WTC11 (cell line): ENCODE measurements at regions not wholly inside any gene's neighbourhood (a gene's known extent, or its start where the extent isn't known, plus 50 kb on each side); places are given as distances from the start of the nearest gene placed in this dataset.

Experiments
- ATAC-seq: fragments of 200-7000 bp; cut with Tn5 transposase; 2 replicates; pipeline ENCODE4 v1.10.0; 2021; ENCODE audit warnings: mild to moderate bottlenecking, moderate library complexity
- CTCF ChIA-PET: fragments of 300-600 bp; sonication (Branson Sonifier 250); formaldehyde crosslinking; loops from one replicate; lab custom pipeline; 2021; ENCODE audit warnings: antibody characterized with exemption; lab: Charles Lee
- POLR2A ChIA-PET: fragments of 350-600 bp; sonication (Branson Sonifier 250); formaldehyde crosslinking; loops from one replicate; lab custom pipeline; 2021; ENCODE audit warnings: antibody characterized with exemption; lab: Charles Lee
- DNase-seq: peaks from one replicate; pipeline ENCODE4 v3.0.0; 2021; ENCODE audit warnings: low spot score
- H3K27ac Mint-ChIP-seq: 2 replicates; pipeline ENCODE4 v1.8.0; 2021; ENCODE audit warnings: mixed read lengths
- H3K27me3 Mint-ChIP-seq: 2 replicates; pipeline ENCODE4 v1.8.0; 2021; ENCODE audit warnings: low read depth, mild to moderate bottlenecking, moderate library complexity, mixed read lengths
- H3K36me3 Mint-ChIP-seq: 2 replicates; pipeline ENCODE4 v1.8.0; 2021; ENCODE audit warnings: mixed read lengths
- H3K4me1 Mint-ChIP-seq: 2 replicates; pipeline ENCODE4 v1.8.0; 2022; ENCODE audit warnings: mixed read lengths
- H3K4me3 Mint-ChIP-seq: 2 replicates; pipeline ENCODE4 v1.8.0; 2021; ENCODE audit warnings: mild to moderate bottlenecking, moderate library complexity, mixed read lengths
- H3K9me3 Mint-ChIP-seq: 2 replicates; pipeline ENCODE4 v1.8.0; 2021; ENCODE audit warnings: mixed read lengths
- AFF4 ChIP-seq: sonication (generic); formaldehyde crosslinking; IDR thresholded peaks from 2 replicates; pipeline ENCODE4 v1.8.1; 2023; ENCODE audit warnings: mild to moderate bottlenecking, missing genetic modification reagents, borderline replicate concordance
- CDX4 ChIP-seq: fragments of 250-450 bp; sonication (Bioruptor Pico); IDR thresholded peaks from 2 replicates; pipeline ENCODE4 v1.9.0; 2021; ENCODE audit warnings: moderate library complexity, mild to moderate bottlenecking, inconsistent platforms, borderline replicate concordance
- E2F5 ChIP-seq: sonication (generic); formaldehyde crosslinking; IDR thresholded peaks from 2 replicates; pipeline ENCODE4 v1.8.1; 2022; ENCODE audit warnings: mild to moderate bottlenecking, moderate library complexity, missing genetic modification reagents
- FOXJ3 ChIP-seq: sonication (generic); formaldehyde crosslinking; IDR thresholded peaks from 2 replicates; pipeline ENCODE4 v1.9.0; 2021; ENCODE audit warnings: missing genetic modification reagents, mild to moderate bottlenecking, borderline replicate concordance
- HMGA2 ChIP-seq: fragments of 250-450 bp; sonication (Bioruptor Pico); IDR thresholded peaks from 2 replicates; pipeline ENCODE4 v1.4.0; 2021; ENCODE audit warnings: mild to moderate bottlenecking, moderate library complexity
- MXD4 ChIP-seq: fragments of 250-450 bp; sonication (Bioruptor Pico); IDR thresholded peaks from 2 replicates; pipeline ENCODE4 v1.8.0; 2021; ENCODE audit warnings: mild to moderate bottlenecking, moderate library complexity, borderline replicate concordance
- NFYB ChIP-seq: sonication (generic); formaldehyde crosslinking; conservative IDR thresholded peaks from 2 replicates; pipeline ENCODE4 v1.8.0; 2022; ENCODE audit warnings: low read depth, missing genetic modification reagents
- PREB ChIP-seq: sonication (generic); formaldehyde crosslinking; IDR thresholded peaks from 2 replicates; pipeline ENCODE4 v1.8.1; 2022; ENCODE audit warnings: mild to moderate bottlenecking, missing genetic modification reagents, moderate library complexity, borderline replicate concordance
- PRRX2 ChIP-seq: fragments of 250-450 bp; sonication (Bioruptor Pico); IDR thresholded peaks from 2 replicates; pipeline ENCODE4 v1.8.0; 2021; ENCODE audit warnings: mild to moderate bottlenecking
- SP1 ChIP-seq: sonication (generic); formaldehyde crosslinking; conservative IDR thresholded peaks from 2 replicates; pipeline ENCODE4 v1.8.1; 2022; ENCODE audit warnings: missing genetic modification reagents
- ZBTB43 ChIP-seq: sonication (generic); formaldehyde crosslinking; IDR thresholded peaks from 2 replicates; pipeline ENCODE4 v1.8.1; 2023; ENCODE audit warnings: mild to moderate bottlenecking, missing genetic modification reagents
- ZMAT4 ChIP-seq: fragments of 250-450 bp; sonication (Bioruptor Pico); IDR thresholded peaks from 2 replicates; pipeline ENCODE4 v1.9.0; 2021; ENCODE audit warnings: mild to moderate bottlenecking
- ZNF232 ChIP-seq: sonication (generic); formaldehyde crosslinking; IDR thresholded peaks from 2 replicates; pipeline ENCODE4 v1.8.0; 2022; ENCODE audit warnings: mild to moderate bottlenecking, missing genetic modification reagents
- ZNF281 ChIP-seq: sonication (generic); formaldehyde crosslinking; IDR thresholded peaks from 2 replicates; pipeline ENCODE4 v1.8.0; 2023; ENCODE audit warnings: mild to moderate bottlenecking, missing genetic modification reagents
- ZNF512 ChIP-seq: sonication (generic); formaldehyde crosslinking; IDR thresholded peaks from 2 replicates; pipeline ENCODE4 v1.8.1; 2022; ENCODE audit warnings: missing genetic modification reagents, borderline replicate concordance
- ZNF671 ChIP-seq: fragments of 250-450 bp; sonication (Bioruptor Pico); IDR thresholded peaks from 2 replicates; pipeline ENCODE4 v1.8.0; 2021; ENCODE audit warnings: mild to moderate bottlenecking

- no peaks in the 10 kb centered on the region for H3K36me3 Mint-ChIP-seq
- DNase-seq, result no peak
- ATAC-seq, result no peak
- peaks cover 1% of the 10 kb centered on the region for H3K4me1 Mint-ChIP-seq
- H3K9me3 Mint-ChIP-seq, result peaks cover 5% of the 10 kb centered on the region; the same call in 1 of the 2 replicates
- no peak for TF ChIP-seq ZNF281 (CRISPR knock-in tag)
- TF ChIP-seq ZBTB43 (CRISPR knock-in tag), result no peak
- no peak for TF ChIP-seq AFF4
- no peak for TF ChIP-seq PRRX2
- no peak overlapping the region for H3K27ac Mint-ChIP-seq
- ChIA-PET POLR2A (no interaction called here), CTCF (interaction anchor here (0.6 to 1.4 kb wide), 5 partner anchors 9 to 521 kb away, joined by 3 to 6 read pairs (median 4); no protein-coding TSS in a partner anchor)
- H3K4me3 Mint-ChIP-seq, result no peak overlapping the region
- peaks cover 5% of the 10 kb centered on the region for H3K27me3 Mint-ChIP-seq
These were observed 102.2 kb upstream of the GPR26 start for GRCh38 chr10:123563994-123564393.

GRCh38 chr10:123564631-123565030 lies 101.5 kb upstream of the GPR26 start:
- ChIA-PET CTCF (interaction anchor here (1.0 to 1.4 kb wide), 3 partner anchors 8 to 521 kb away, joined by 3 to 6 read pairs (median 4); no protein-coding TSS in a partner anchor), POLR2A (no interaction called here)
- Mint-ChIP-seq H3K27me3 (peaks cover 5% of the 10 kb centered on the region), H3K4me1 (peaks cover 3% of the 10 kb centered on the region; the same call in 1 of the 2 replicates), H3K4me3 (no peak overlapping the region), H3K9me3 (peaks cover 5% of the 10 kb centered on the region; the same call in 1 of the 2 replicates), H3K36me3 (no peaks in the 10 kb centered on the region), H3K27ac (no peak overlapping the region)
- TF ChIP-seq SP1 (CRISPR knock-in tag), result no peak
- no peak for TF ChIP-seq ZNF232 (CRISPR knock-in tag)
- TF ChIP-seq PREB (CRISPR knock-in tag), result no peak
- TF ChIP-seq CDX4, result no peak
- TF ChIP-seq NFYB (CRISPR knock-in tag), result no peak
- no peak for TF ChIP-seq ZNF671 (CRISPR knock-in tag)
- TF ChIP-seq ZMAT4 (CRISPR knock-in tag), result no peak
- no peak for TF ChIP-seq ZNF512
- TF ChIP-seq E2F5 (CRISPR knock-in tag), result no peak
- TF ChIP-seq FOXJ3 (CRISPR knock-in tag), result no peak
- TF ChIP-seq HMGA2, result no peak
- no peak for TF ChIP-seq MXD4 (CRISPR knock-in tag)
- DNase-seq (no peak), ATAC-seq (no peak)
